ENCODE measurements at regions not wholly inside any gene's neighbourhood (a gene's known extent, or its start where the extent isn't known, plus 50 kb on each side); places are given as distances from the start of the nearest gene placed in this dataset.

GRCh38 chr1:193366764-193367507, 180.5 kb upstream of the B3GALT2 start:
- no peaks in the 10 kb centered on the region for H3K27me3 Mint-ChIP-seq
- H3K4me1 Mint-ChIP-seq = peaks cover 6% of the 10 kb centered on the region
- DNase-seq (ENCODE audit: low spot score in 2 of 2) (no peak), ATAC-seq (replicated peaks; ENCODE audit: extremely low read depth, poor library complexity, severe bottlenecking) (no peak)
- no peak overlapping the region for H3K27ac Mint-ChIP-seq (ENCODE audit: low read depth)
- peaks cover 2% of the 10 kb centered on the region for H3K36me3 Mint-ChIP-seq (ENCODE audit: insufficient read depth)
- no peak overlapping the region for H3K4me3 Mint-ChIP-seq
- no peaks in the 10 kb centered on the region for H3K9me3 Mint-ChIP-seq

GRCh38 chr1:193365966-193366365, 179.6 kb upstream of the B3GALT2 start:
- ATAC-seq (replicated peaks; ENCODE audit: extremely low read depth, poor library complexity, severe bottlenecking) = no peak
- H3K27me3 Mint-ChIP-seq = no peaks in the 10 kb centered on the region
- H3K9me3 Mint-ChIP-seq = no peaks in the 10 kb centered on the region
- no peak overlapping the region for H3K4me3 Mint-ChIP-seq
- no peak overlapping the region for H3K27ac Mint-ChIP-seq (ENCODE audit: low read depth)
- peaks cover 2% of the 10 kb centered on the region for H3K36me3 Mint-ChIP-seq (ENCODE audit: insufficient read depth)
- DNase-seq (ENCODE audit: low spot score in 2 of 2) = no peak
- H3K4me1 Mint-ChIP-seq = peaks cover 6% of the 10 kb centered on the region

GRCh38 chr1:193359631-193360030, 173.2 kb upstream of the B3GALT2 start:
- no peak overlapping the region for H3K27ac Mint-ChIP-seq (ENCODE audit: low read depth)
- no peak for ATAC-seq (replicated peaks; ENCODE audit: extremely low read depth, poor library complexity, severe bottlenecking)
- H3K4me1 Mint-ChIP-seq = no peaks in the 10 kb centered on the region
- H3K9me3 Mint-ChIP-seq = no peaks in the 10 kb centered on the region
- DNase-seq (ENCODE audit: low spot score in 2 of 2) = no peak
- H3K4me3 Mint-ChIP-seq = no peak overlapping the region
- H3K36me3 Mint-ChIP-seq (ENCODE audit: insufficient read depth) = no peaks in the 10 kb centered on the region
- H3K27me3 Mint-ChIP-seq = peaks cover 11% of the 10 kb centered on the region

GRCh38 chr1:193358419-193358818, 172.0 kb upstream of the B3GALT2 start:
- DNase-seq (ENCODE audit: low spot score in 2 of 2) = no peak
- no peak for ATAC-seq (replicated peaks; ENCODE audit: extremely low read depth, poor library complexity, severe bottlenecking)
- H3K9me3 Mint-ChIP-seq = no peaks in the 10 kb centered on the region
- no peaks in the 10 kb centered on the region for H3K36me3 Mint-ChIP-seq (ENCODE audit: insufficient read depth)
- H3K27ac Mint-ChIP-seq (ENCODE audit: low read depth) = no peak overlapping the region
- no peaks in the 10 kb centered on the region for H3K4me1 Mint-ChIP-seq
- no peak overlapping the region for H3K4me3 Mint-ChIP-seq
- H3K27me3 Mint-ChIP-seq = peaks cover 11% of the 10 kb centered on the region

GRCh38 chr1:193356249-193356648, 169.8 kb upstream of the B3GALT2 start:
- Mint-ChIP-seq H3K4me1 (no peaks in the 10 kb centered on the region), H3K27ac (ENCODE audit: low read depth) (no peak overlapping the region), H3K36me3 (ENCODE audit: insufficient read depth) (no peaks in the 10 kb centered on the region), H3K4me3 (no peak overlapping the region), H3K9me3 (no peaks in the 10 kb centered on the region), H3K27me3 (peaks cover 11% of the 10 kb centered on the region)
- no peak for ATAC-seq (replicated peaks; ENCODE audit: extremely low read depth, poor library complexity, severe bottlenecking)
- no peak for DNase-seq (ENCODE audit: low spot score in 2 of 2)

GRCh38 chr1:193355626-193356025, 169.2 kb upstream of the B3GALT2 start:
- H3K27ac Mint-ChIP-seq (ENCODE audit: low read depth) = no peak overlapping the region
- no peak for DNase-seq (ENCODE audit: low spot score in 2 of 2)
- H3K27me3 Mint-ChIP-seq = peaks cover 11% of the 10 kb centered on the region
- ATAC-seq (replicated peaks; ENCODE audit: extremely low read depth, poor library complexity, severe bottlenecking) = no peak
- no peak overlapping the region for H3K4me3 Mint-ChIP-seq
- H3K9me3 Mint-ChIP-seq = no peaks in the 10 kb centered on the region
- H3K36me3 Mint-ChIP-seq (ENCODE audit: insufficient read depth) = no peaks in the 10 kb centered on the region
- H3K4me1 Mint-ChIP-seq = no peaks in the 10 kb centered on the region

GRCh38 chr1:193355178-193355577, 168.8 kb upstream of the B3GALT2 start:
- DNase-seq (ENCODE audit: low spot score in 2 of 2) (no peak), ATAC-seq (replicated peaks; ENCODE audit: extremely low read depth, poor library complexity, severe bottlenecking) (no peak)
- Mint-ChIP-seq H3K36me3 (ENCODE audit: insufficient read depth) (no peaks in the 10 kb centered on the region), H3K27ac (ENCODE audit: low read depth) (no peak overlapping the region), H3K4me3 (no peak overlapping the region), H3K27me3 (peaks cover 11% of the 10 kb centered on the region), H3K9me3 (no peaks in the 10 kb centered on the region), H3K4me1 (no peaks in the 10 kb centered on the region)

GRCh38 chr1:193348769-193349535, 162.5 kb upstream of the B3GALT2 start:
- H3K4me3 Mint-ChIP-seq = no peak overlapping the region
- no peaks in the 10 kb centered on the region for H3K9me3 Mint-ChIP-seq
- H3K27ac Mint-ChIP-seq (ENCODE audit: low read depth) = no peak overlapping the region
- no peaks in the 10 kb centered on the region for H3K27me3 Mint-ChIP-seq
- no peaks in the 10 kb centered on the region for H3K36me3 Mint-ChIP-seq (ENCODE audit: insufficient read depth)
- no peak for DNase-seq (ENCODE audit: low spot score in 2 of 2)
- ATAC-seq (replicated peaks; ENCODE audit: extremely low read depth, poor library complexity, severe bottlenecking) = no peak
- no peaks in the 10 kb centered on the region for H3K4me1 Mint-ChIP-seq

- no peak overlapping the region for H3K27ac Mint-ChIP-seq (ENCODE audit: low read depth)
- H3K27me3 Mint-ChIP-seq = no peaks in the 10 kb centered on the region
- H3K36me3 Mint-ChIP-seq (ENCODE audit: insufficient read depth) = no peaks in the 10 kb centered on the region
- no peak for ATAC-seq (replicated peaks; ENCODE audit: extremely low read depth, poor library complexity, severe bottlenecking)
- H3K9me3 Mint-ChIP-seq = no peaks in the 10 kb centered on the region
- no peak overlapping the region for H3K4me3 Mint-ChIP-seq
- DNase-seq (ENCODE audit: low spot score in 2 of 2) = no peak
- H3K4me1 Mint-ChIP-seq = no peaks in the 10 kb centered on the region
Observed at GRCh38 chr1:193348091-193348768, 161.8 kb upstream of the B3GALT2 start.

- ATAC-seq (replicated peaks; ENCODE audit: extremely low read depth, poor library complexity, severe bottlenecking) = no peak
- Mint-ChIP-seq H3K36me3 (ENCODE audit: insufficient read depth) (no peaks in the 10 kb centered on the region), H3K4me3 (no peak overlapping the region), H3K4me1 (no peaks in the 10 kb centered on the region), H3K27me3 (no peaks in the 10 kb centered on the region), H3K9me3 (no peaks in the 10 kb centered on the region), H3K27ac (ENCODE audit: low read depth) (no peak overlapping the region)
- no peak for DNase-seq (ENCODE audit: low spot score in 2 of 2)
Observed at GRCh38 chr1:193346085-193346484, 159.7 kb upstream of the B3GALT2 start.

GRCh38 chr1:193342811-193343210, 156.4 kb upstream of the B3GALT2 start:
- DNase-seq (ENCODE audit: low spot score in 2 of 2) (no peak), ATAC-seq (replicated peaks; ENCODE audit: extremely low read depth, poor library complexity, severe bottlenecking) (no peak)
- no peaks in the 10 kb centered on the region for H3K4me1 Mint-ChIP-seq
- no peaks in the 10 kb centered on the region for H3K9me3 Mint-ChIP-seq
- no peaks in the 10 kb centered on the region for H3K36me3 Mint-ChIP-seq (ENCODE audit: insufficient read depth)
- no peaks in the 10 kb centered on the region for H3K27me3 Mint-ChIP-seq
- H3K27ac Mint-ChIP-seq (ENCODE audit: low read depth) = no peak overlapping the region
- no peak overlapping the region for H3K4me3 Mint-ChIP-seq

GRCh38 chr1:193340331-193340730, 153.9 kb upstream of the B3GALT2 start:
- no peaks in the 10 kb centered on the region for H3K9me3 Mint-ChIP-seq
- ATAC-seq (replicated peaks; ENCODE audit: extremely low read depth, poor library complexity, severe bottlenecking) = no peak
- no peaks in the 10 kb centered on the region for H3K36me3 Mint-ChIP-seq (ENCODE audit: insufficient read depth)
- DNase-seq (ENCODE audit: low spot score in 2 of 2) = no peak
- H3K4me3 Mint-ChIP-seq = no peak overlapping the region
- no peak overlapping the region for H3K27ac Mint-ChIP-seq (ENCODE audit: low read depth)
- no peaks in the 10 kb centered on the region for H3K27me3 Mint-ChIP-seq
- H3K4me1 Mint-ChIP-seq = no peaks in the 10 kb centered on the region

- H3K4me3 Mint-ChIP-seq = no peak overlapping the region
- no peak for ATAC-seq (replicated peaks; ENCODE audit: extremely low read depth, poor library complexity, severe bottlenecking)
- H3K4me1 Mint-ChIP-seq = no peaks in the 10 kb centered on the region
- DNase-seq (ENCODE audit: low spot score in 2 of 2) = no peak
- H3K27ac Mint-ChIP-seq (ENCODE audit: low read depth) = no peak overlapping the region
- H3K27me3 Mint-ChIP-seq = no peaks in the 10 kb centered on the region
- H3K9me3 Mint-ChIP-seq = no peaks in the 10 kb centered on the region
- no peaks in the 10 kb centered on the region for H3K36me3 Mint-ChIP-seq (ENCODE audit: insufficient read depth)
Observed at GRCh38 chr1:193339401-193339800, 153.0 kb upstream of the B3GALT2 start.
